H1 (cell line): ENCODE measurements at regions not wholly inside any gene's neighbourhood (a gene's known extent, or its start where the extent isn't known, plus 50 kb on each side); places are given as distances from the start of the nearest gene placed in this dataset.

Experiments
- CTCF ChIA-PET: fragments of 300-600 bp; sonication (Branson Sonifier 250); formaldehyde crosslinking; loops from one replicate; lab custom pipeline; 2021; ENCODE audit not compliant: partially characterized antibody; lab: Charles Lee
- POLR2A ChIA-PET: fragments of 300-600 bp; sonication (Branson Sonifier 250); formaldehyde crosslinking; loops from one replicate; lab custom pipeline; 2021; ENCODE audit warnings: inconsistent platforms; ENCODE audit not compliant: partially characterized antibody; lab: Charles Lee
- DNase-seq, 2 experiments: peaks; one replicate each; pipeline versions ENCODE4 v3.0.0 to v3.0.0-alpha.2; 2010 to 2022; ENCODE audit warnings: low spot score in 2 of 2, low read depth in 1 of 2, mixed read lengths in 1 of 2
- FAIRE-seq: peaks from 2 replicates; lab custom pipeline; 2011; peaks lifted over from hg19 to GRCh38; lab: Jason Lieb, UNC
- H2AFZ ChIP-seq: 2 replicates; pipeline ENCODE4 v1.8.1; 2012; ENCODE audit warnings: low read length, inconsistent platforms
- H2AK5ac ChIP-seq: 2 replicates; pipeline ENCODE4 v1.6.1; 2013; ENCODE audit warnings: low read depth, low read length
- H2BK120ac ChIP-seq: replicated peaks from 2 replicates; pipeline ENCODE3; 2013; ENCODE audit warnings: low read depth, low read length, inconsistent platforms
- H2BK12ac ChIP-seq: 2 replicates; pipeline ENCODE4 v1.6.1; 2013; ENCODE audit warnings: low read depth, low read length
- H2BK15ac ChIP-seq: 2 replicates; pipeline ENCODE4 v1.6.1; 2013; ENCODE audit warnings: low read length
- H2BK20ac ChIP-seq: 2 replicates; pipeline ENCODE4 v1.6.1; 2013; ENCODE audit warnings: low read length
- H2BK5ac ChIP-seq: 2 replicates; pipeline ENCODE4 v1.6.1; 2013; ENCODE audit warnings: low read depth, low read length
- H3K14ac ChIP-seq: 2 replicates; pipeline ENCODE4 v1.6.1; 2013; ENCODE audit warnings: inconsistent platforms; ENCODE audit not compliant: insufficient read length
- H3K18ac ChIP-seq: 2 replicates; pipeline ENCODE4 v1.6.1; 2013; ENCODE audit warnings: low read length; ENCODE audit errors: extremely low read depth
- H3K23ac ChIP-seq: 2 replicates; pipeline ENCODE4 v1.6.1; 2013; ENCODE audit warnings: inconsistent platforms; ENCODE audit not compliant: insufficient read length
- H3K23me2 ChIP-seq: 2 replicates; pipeline ENCODE4 v1.6.1; 2013; ENCODE audit warnings: low read depth, low read length
- H3K27ac ChIP-seq: 2 replicates; pipeline ENCODE4 v1.6.1; 2011; ENCODE audit warnings: low read depth, low read length, inconsistent platforms
- H3K27me3 ChIP-seq, 4 experiments: replicated peaks in 1 of 4; 1 replicate in 1 of 4; 2 replicates in 3 of 4; pipeline versions ENCODE4 v1.6.1 to v1.8.1; 2011 to 2013; ENCODE audit warnings: low read length in 3 of 4, mild to moderate bottlenecking in 3 of 4, inconsistent platforms in 2 of 4, mixed read lengths in 2 of 4, moderate library complexity in 1 of 4; ENCODE audit not compliant: control insufficient read depth in 3 of 4, insufficient read depth in 3 of 4; ENCODE audit errors: extremely low read depth in 1 of 4
- H3K36me3 ChIP-seq, 4 experiments: 2 replicates each; pipeline versions ENCODE4 v1.6.1 to v1.8.1; 2011 to 2013; ENCODE audit warnings: mild to moderate bottlenecking in 4 of 4, low read length in 3 of 4, moderate library complexity in 2 of 4, control low read depth in 1 of 4, inconsistent platforms in 1 of 4; ENCODE audit not compliant: insufficient read depth in 4 of 4, control insufficient read depth in 2 of 4
- H3K4ac ChIP-seq: replicated peaks from 2 replicates; pipeline ENCODE3; 2013; ENCODE audit warnings: low read length, low read depth, mixed read lengths, inconsistent platforms; ENCODE audit not compliant: insufficient read length
- H3K4me1 ChIP-seq, 4 experiments: replicated peaks in 1 of 4; 1 replicate in 1 of 4; 2 replicates in 3 of 4; pipeline versions ENCODE4 v1.6.1 to v1.8.1; 2011 to 2013; ENCODE audit warnings: low read length in 3 of 4, inconsistent platforms in 2 of 4, mixed read lengths in 1 of 4; ENCODE audit not compliant: insufficient read depth in 4 of 4, control insufficient read depth in 3 of 4
- H3K4me2 ChIP-seq, 2 experiments: 2 replicates each; pipeline versions ENCODE4 v1.6.1 to v1.8.1; 2011 to 2013; ENCODE audit warnings: low read depth in 2 of 2, low read length in 2 of 2, control low read depth in 1 of 2, inconsistent platforms in 1 of 2, mild to moderate bottlenecking in 1 of 2; ENCODE audit not compliant: insufficient read depth in 1 of 2
- H3K4me3 ChIP-seq, 4 experiments: fragments of 200-600, 300-600 bp in 1 of 4; sonication (generic), shearing (Covaris generic), sonication (Bioruptor Twin) in 1 of 4; 2 replicates each; pipeline versions ENCODE4 v1.5.1 to v1.8.1; 2011 to 2016; ENCODE audit warnings: low read length in 4 of 4, low read depth in 3 of 4, control low read depth in 2 of 4, inconsistent platforms in 2 of 4, mild to moderate bottlenecking in 2 of 4, mixed read lengths in 1 of 4, moderate library complexity in 1 of 4; ENCODE audit not compliant: insufficient read depth in 2 of 4; ENCODE audit errors: extremely low read depth in 1 of 4
- H3K56ac ChIP-seq: replicated peaks from 2 replicates; pipeline ENCODE3; 2013; ENCODE audit warnings: low read depth, mild to moderate bottlenecking, mixed read lengths, low read length, inconsistent platforms; ENCODE audit not compliant: insufficient read length
- H3K79me1 ChIP-seq: 2 replicates; pipeline ENCODE4 v1.6.1; 2013; ENCODE audit warnings: low read depth, low read length, control low read depth
- H3K79me2 ChIP-seq, 2 experiments: 2 replicates each; pipeline versions ENCODE4 v1.6.1 to v1.8.1; 2012 to 2013; ENCODE audit warnings: low read length in 2 of 2, mild to moderate bottlenecking in 2 of 2, inconsistent platforms in 1 of 2; ENCODE audit not compliant: insufficient read depth in 2 of 2, control insufficient read depth in 1 of 2
- H3K9ac ChIP-seq, 4 experiments: replicated peaks in 1 of 4; 1 replicate in 1 of 4; 2 replicates in 3 of 4; pipeline versions ENCODE4 v1.6.1 to v1.8.1; 2011 to 2013; ENCODE audit warnings: low read depth in 3 of 4, low read length in 3 of 4, control low read depth in 2 of 4, mild to moderate bottlenecking in 2 of 4, moderate library complexity in 2 of 4, inconsistent platforms in 1 of 4; ENCODE audit errors: extremely low read depth in 1 of 4
- H3K9me3 ChIP-seq, 2 experiments: 2 replicates each; pipeline versions ENCODE4 v1.6.1 to v1.8.1; 2012 to 2013; ENCODE audit warnings: mild to moderate bottlenecking in 2 of 2, moderate library complexity in 2 of 2, control low read depth in 1 of 2, inconsistent platforms in 1 of 2, low read depth in 1 of 2, low read length in 1 of 2, mixed read lengths in 1 of 2; ENCODE audit not compliant: insufficient read depth in 2 of 2
- H4K20me1 ChIP-seq, 2 experiments: replicated peaks in 1 of 2; 2 replicates each; pipeline versions ENCODE3 to v1.8.1; 2011 to 2013; ENCODE audit warnings: inconsistent platforms in 2 of 2, low read length in 2 of 2, mild to moderate bottlenecking in 1 of 2; ENCODE audit not compliant: insufficient read depth in 2 of 2, control insufficient read depth in 1 of 2
- H4K5ac ChIP-seq: 2 replicates; pipeline ENCODE4 v1.6.1; 2013; ENCODE audit warnings: low read length, low read depth, mixed read lengths, inconsistent platforms; ENCODE audit not compliant: insufficient read length
- H4K8ac ChIP-seq: 2 replicates; pipeline ENCODE4 v1.8.0; 2013; ENCODE audit warnings: mild to moderate bottlenecking, moderate library complexity, low read length, inconsistent platforms; ENCODE audit not compliant: insufficient read depth; ENCODE audit errors: extremely low read depth
- H4K91ac ChIP-seq: replicated peaks from 2 replicates; pipeline ENCODE3; 2013; ENCODE audit warnings: low read length, mixed read lengths, inconsistent platforms; ENCODE audit not compliant: insufficient read length
- CBX8 ChIP-seq: fragments of 300-800, 300-1000 bp; sonication (generic); IDR thresholded peaks from 2 replicates; pipeline ENCODE4 v1.7.1; 2016; ENCODE audit warnings: low read depth, low read length, borderline replicate concordance
- CEBPB ChIP-seq: IDR thresholded peaks from 2 replicates; pipeline ENCODE4 v1.6.1; 2012; ENCODE audit warnings: low read depth, low read length
- E2F6 ChIP-seq: IDR thresholded peaks from 2 replicates; pipeline ENCODE4 v1.6.1; 2012; ENCODE audit warnings: inconsistent platforms
- GTF2F1 ChIP-seq: IDR thresholded peaks from 2 replicates; pipeline ENCODE4 v1.6.1; 2012; ENCODE audit warnings: low read depth, low read length, improper control_type of control experiment, borderline replicate concordance
- POLR2A ChIP-seq, 2 experiments: IDR thresholded peaks; 1 replicate in 1 of 2; 2 replicates in 1 of 2; pipeline ENCODE4 v1.6.1; 2011; ENCODE audit warnings: low read depth in 2 of 2, low read length in 2 of 2, mild to moderate bottlenecking in 2 of 2; ENCODE audit errors: control extremely low read depth in 1 of 2
- RNF2 ChIP-seq: fragments of 200-900, 300-1000 bp; sonication (generic); IDR thresholded peaks from 2 replicates; pipeline ENCODE4 v1.7.1; 2016; ENCODE audit warnings: borderline replicate concordance, low read depth, mild to moderate bottlenecking, antibody characterized with exemption, low read length; ENCODE audit not compliant: poor library complexity, severe bottlenecking; ENCODE audit errors: missing control alignments
- SP2 ChIP-seq: IDR thresholded peaks from 2 replicates; pipeline ENCODE4 v1.6.1; 2012; ENCODE audit warnings: mild to moderate bottlenecking, low read length, inconsistent platforms
- WGBS, 2 experiments: shearing (Covaris generic) in 1 of 2; methylation state at CpG; one replicate each; pipeline versions ENCODE4 v1.1.6 to v1.1.7; 2013 to 2015; ENCODE audit warnings: low lambda C conversion rate in 2 of 2, mixed read lengths in 2 of 2, inconsistent platforms in 1 of 2, low coverage in 1 of 2, missing lambda C conversion rate in 1 of 2; ENCODE audit not compliant: insufficient replicate concordance in 2 of 2, insufficient coverage in 1 of 2, insufficient read length in 1 of 2; ENCODE audit errors: extremely low coverage in 1 of 2, missing lambda C conversion rate in 1 of 2; 5-methylcytosine and 5-hydroxymethylcytosine counted together

GRCh38 chr5:168052686-168053085 is 238.8 kb upstream of the WWC1 start:
- ChIA-PET POLR2A (no interaction called here), CTCF (interaction anchor here (1.0 kb wide), 1 partner anchor 562 kb away, joined by 3 read pairs; no protein-coding TSS in a partner anchor)
- Histone ChIP-seq H3K9me3 (peaks cover 0 to under 1% of the 10 kb centered on the region in 2 experiments; a peak in 2 of 4 replicates), H2AFZ (no peak overlapping the region), H3K9ac (no peak overlapping the region), H3K4me2 (no peak overlapping the region), H2BK20ac (no peak overlapping the region), H2BK15ac (no peak overlapping the region), H3K4me1 (peaks cover 0 to 4% (median 3%) of the 10 kb centered on the region in 4 experiments; a peak in 5 of 7 replicates), H3K27me3 (no peaks in the 10 kb centered on the region), H3K79me2 (no peaks in the 10 kb centered on the region), H3K27ac (no peak overlapping the region), H3K4ac (no peak overlapping the region), H3K14ac (no peak overlapping the region), H3K36me3 (no peaks in the 10 kb centered on the region), H3K18ac (no peak overlapping the region), H2BK120ac (no peak overlapping the region), H3K4me3 (no peak overlapping the region), H3K23me2 (no peaks in the 10 kb centered on the region), H2AK5ac (no peak overlapping the region), H4K20me1 (no peaks in the 10 kb centered on the region), H2BK5ac (no peak overlapping the region), H4K91ac (no peak overlapping the region), H2BK12ac (no peak overlapping the region), H4K8ac (no peak overlapping the region), H3K79me1 (no peaks in the 10 kb centered on the region), H3K23ac (no peak overlapping the region), H4K5ac (no peak overlapping the region), H3K56ac (no peak overlapping the region)
- DNase-seq (no peak), FAIRE-seq (no peak)
- TF ChIP-seq RNF2 (no peak), E2F6 (no peak), POLR2A (IDR thresholded peaks at IDR 0.05; ENCODE audit: control extremely low read depth in 1 of 2, low read depth in 2 of 2, low read length in 2 of 2) (no peak), CBX8 (no peak), CEBPB (no peak), SP2 (no peak), GTF2F1 (no peak)
- WGBS, 2 experiments: 94% methylated on average over 4 of the region's 4 CpGs; no CpG with 5 or more reads in 1 of the 2 experiments
